ENCODE measurements at regions not wholly inside any gene's neighbourhood (a gene's known extent, or its start where the extent isn't known, plus 50 kb on each side); places are given as distances from the start of the nearest gene placed in this dataset.

DNA sequence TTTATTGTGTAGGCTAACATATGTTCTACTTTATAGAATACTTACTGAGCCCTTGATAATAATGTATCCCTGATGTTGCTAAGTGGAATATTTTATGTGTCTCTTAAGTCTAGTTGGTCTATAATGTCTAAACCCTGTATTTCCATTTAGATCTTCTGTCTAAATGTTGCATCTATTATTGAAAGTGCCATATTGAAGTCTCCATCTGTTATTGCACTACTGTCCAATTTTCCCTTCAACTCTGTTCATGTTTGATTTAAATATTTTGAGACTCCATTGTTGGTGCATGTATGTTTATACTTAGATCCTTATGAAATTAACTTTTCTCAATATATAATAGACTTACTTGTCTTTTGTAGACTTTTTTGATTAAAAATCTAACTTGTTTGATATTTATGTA lies 924.5 kb upstream of the KCND2 start:
- in situ Hi-C loops (cut with HindIII; ENCODE audit: low pct_ligation_motif_present, low pct_unique_long_range_greater_than_20kb, low sequenced_read_pairs): no loop called here
- no peak for DNase-seq

DNA sequence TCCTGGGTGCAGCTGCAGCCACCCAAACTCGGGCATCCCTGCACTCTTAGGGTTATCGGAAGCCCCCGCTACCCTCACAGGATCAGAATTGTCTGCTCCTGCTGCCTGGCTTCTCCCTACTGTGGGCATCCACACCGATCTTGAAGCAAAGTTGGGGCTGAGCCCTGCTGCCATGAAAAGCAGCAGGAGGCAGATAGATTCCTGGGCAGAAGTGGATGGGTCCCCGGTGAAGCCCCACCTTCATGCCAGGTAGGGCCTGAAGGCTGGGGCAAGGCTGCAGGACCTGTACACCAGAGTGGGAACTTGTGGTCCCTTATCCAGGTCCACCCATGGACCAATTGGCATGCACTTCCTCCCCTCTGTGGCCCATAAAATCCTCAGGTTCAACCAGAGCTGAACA lies 922.6 kb upstream of the KCND2 start:
- DNase-seq: no peak
- in situ Hi-C loops (cut with HindIII; ENCODE audit: low pct_ligation_motif_present, low pct_unique_long_range_greater_than_20kb, low sequenced_read_pairs): no loop called here

DNA sequence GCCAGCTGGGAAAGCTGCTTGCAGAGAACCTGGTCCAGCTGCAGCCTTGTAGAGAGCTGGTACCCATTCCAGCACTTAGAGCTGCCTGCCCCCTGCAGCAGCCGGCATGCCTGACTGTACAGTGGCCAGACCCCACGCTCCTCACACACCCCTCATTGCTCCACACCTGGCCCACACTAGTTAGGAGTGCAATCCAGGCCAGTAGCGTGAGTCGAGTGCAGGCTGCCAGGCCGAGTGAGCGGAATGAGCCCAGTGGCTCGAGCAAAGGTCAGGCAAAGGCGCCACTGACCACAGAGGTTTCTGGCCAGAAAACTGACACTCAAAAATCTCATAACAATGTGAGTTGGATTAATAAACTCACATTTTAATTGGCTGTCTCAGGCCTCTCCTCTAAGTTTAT lies 921.7 kb upstream of the KCND2 start:
- in situ Hi-C loops (cut with HindIII; ENCODE audit: low pct_ligation_motif_present, low pct_unique_long_range_greater_than_20kb, low sequenced_read_pairs): no loop called here

DNA sequence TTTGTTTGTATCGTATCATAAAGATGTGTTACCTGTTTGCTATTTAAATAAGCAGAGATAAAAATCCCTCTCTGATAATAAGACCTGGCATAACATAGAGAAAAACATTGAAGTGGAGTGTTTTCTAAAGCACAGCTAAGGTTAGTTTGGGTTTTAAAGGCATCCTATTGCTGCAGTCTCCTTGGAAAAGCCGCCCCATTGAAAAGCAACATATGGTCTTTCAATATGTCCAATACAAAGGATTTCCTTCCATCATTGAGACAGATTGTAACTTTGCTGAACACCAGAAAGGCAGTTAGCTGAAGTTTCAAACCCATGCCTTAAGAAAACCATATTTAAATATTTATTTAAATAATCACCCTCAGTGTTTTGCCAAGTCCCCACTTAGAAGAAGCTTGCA lies 898.5 kb upstream of the KCND2 start:
- in situ Hi-C loops (cut with HindIII; ENCODE audit: low pct_ligation_motif_present, low pct_unique_long_range_greater_than_20kb, low sequenced_read_pairs): no loop called here
- DNase-seq: no peak

More for the DNA sequence above, 921.7 kb upstream of the KCND2 start:
- DNase-seq: no peak

DNA sequence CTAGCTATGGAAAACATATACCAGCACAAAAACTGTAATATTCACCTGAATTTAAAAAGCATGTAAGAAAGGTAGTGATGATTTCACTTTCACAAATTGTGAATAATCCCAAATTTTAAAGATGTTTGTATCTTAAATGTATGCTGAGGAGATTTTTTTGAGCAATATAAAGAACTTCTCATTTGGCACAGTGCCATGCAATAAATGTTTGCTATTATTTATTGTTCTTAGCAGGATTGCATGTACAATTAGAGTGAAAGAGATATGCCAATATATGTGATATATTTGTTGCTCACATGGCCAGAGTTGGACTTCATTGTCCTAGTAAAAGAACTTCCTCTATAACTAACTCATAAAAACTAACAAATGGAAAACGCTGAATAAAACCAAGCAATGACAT lies 895.1 kb upstream of the KCND2 start:
- in situ Hi-C loops (cut with HindIII; ENCODE audit: low pct_ligation_motif_present, low pct_unique_long_range_greater_than_20kb, low sequenced_read_pairs): no loop called here
- no peak for DNase-seq

DNA sequence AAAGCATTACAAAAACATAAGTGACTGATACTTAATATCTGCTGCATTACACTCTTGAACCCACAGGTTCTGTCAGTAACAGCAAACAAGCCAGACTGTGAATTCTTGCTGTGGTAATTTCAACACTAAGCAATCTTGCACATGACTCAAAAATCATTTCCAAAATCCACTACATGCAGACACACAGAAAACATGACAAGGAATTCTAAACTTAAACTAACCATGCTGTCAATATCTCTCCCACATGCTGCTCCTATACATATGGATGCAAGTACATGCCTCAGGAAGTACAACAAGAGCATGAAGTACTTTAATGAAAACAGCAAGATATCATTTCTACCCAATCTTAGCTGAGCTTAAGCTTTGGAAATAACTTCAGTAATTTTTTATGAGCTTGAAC lies 890.2 kb upstream of the KCND2 start:
- in situ Hi-C loops (cut with HindIII; ENCODE audit: low pct_ligation_motif_present, low pct_unique_long_range_greater_than_20kb, low sequenced_read_pairs): no loop called here

DNA sequence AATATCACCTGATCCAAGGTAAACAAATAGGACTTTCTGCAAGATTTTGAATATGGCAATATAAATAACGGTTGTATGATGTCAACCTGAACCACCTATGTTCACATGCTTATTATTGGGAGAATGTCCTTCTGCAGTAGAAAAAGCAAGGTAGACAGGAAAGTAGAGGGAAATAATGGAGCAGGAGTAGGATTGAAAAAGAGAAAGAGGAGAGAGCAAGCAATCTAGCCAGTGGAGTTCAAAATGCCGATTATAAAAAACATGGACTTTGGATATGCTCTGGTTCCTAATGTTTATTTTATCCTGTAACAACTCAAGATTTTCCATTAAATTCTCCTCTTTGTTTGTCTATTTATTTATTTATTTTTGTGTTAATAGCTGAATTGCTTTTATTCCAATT lies 878.0 kb upstream of the KCND2 start:
- no peak for DNase-seq

More for the DNA sequence above, 890.2 kb upstream of the KCND2 start:
- DNase-seq: no peak

DNA sequence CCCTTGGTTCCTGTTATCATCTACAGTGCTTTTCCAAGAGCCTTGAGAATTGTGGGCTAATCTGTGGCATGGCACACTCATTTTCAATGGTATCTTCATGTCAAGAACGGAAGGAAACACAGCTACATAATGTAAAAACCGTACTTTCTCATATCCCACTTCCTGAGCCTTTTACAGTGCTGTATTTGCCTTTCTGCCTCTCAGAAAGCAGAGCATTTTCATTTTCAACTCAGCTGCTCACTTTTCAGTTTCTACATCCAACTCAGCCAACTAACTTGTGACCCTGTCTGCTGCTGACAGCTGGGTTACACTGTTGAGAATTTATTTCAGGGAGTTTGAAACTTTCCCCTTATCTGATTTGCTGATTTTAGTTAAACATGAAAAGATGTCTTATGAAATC lies 875.8 kb upstream of the KCND2 start:
- in situ Hi-C loops (cut with HindIII; ENCODE audit: low pct_ligation_motif_present, low pct_unique_long_range_greater_than_20kb, low sequenced_read_pairs): no loop called here
- DNase-seq: no peak

More for the DNA sequence above, 878.0 kb upstream of the KCND2 start:
- in situ Hi-C loops (cut with HindIII; ENCODE audit: low pct_ligation_motif_present, low pct_unique_long_range_greater_than_20kb, low sequenced_read_pairs): no loop called here

DNA sequence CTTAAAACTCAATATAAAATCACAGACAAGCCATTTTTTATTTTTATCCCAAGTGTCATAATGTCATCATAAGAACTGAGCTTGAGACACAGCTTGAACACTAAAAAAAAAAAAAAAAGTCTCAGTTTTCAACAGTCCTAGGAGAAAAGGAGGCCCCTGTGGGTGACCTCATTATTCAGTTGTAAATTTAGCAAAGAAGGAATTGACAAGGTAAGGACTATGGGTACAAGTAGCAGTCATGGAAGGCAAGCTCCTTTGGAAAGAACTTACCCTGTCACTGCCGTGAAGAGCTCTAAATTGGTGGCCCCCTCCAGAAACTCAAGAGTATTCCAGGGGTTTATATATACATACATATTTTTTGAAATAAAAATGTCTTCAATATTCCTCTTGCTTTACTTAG lies 864.4 kb upstream of the KCND2 start:
- no peak for DNase-seq
- in situ Hi-C loops (cut with HindIII; ENCODE audit: low pct_ligation_motif_present, low pct_unique_long_range_greater_than_20kb, low sequenced_read_pairs): no loop called here

DNA sequence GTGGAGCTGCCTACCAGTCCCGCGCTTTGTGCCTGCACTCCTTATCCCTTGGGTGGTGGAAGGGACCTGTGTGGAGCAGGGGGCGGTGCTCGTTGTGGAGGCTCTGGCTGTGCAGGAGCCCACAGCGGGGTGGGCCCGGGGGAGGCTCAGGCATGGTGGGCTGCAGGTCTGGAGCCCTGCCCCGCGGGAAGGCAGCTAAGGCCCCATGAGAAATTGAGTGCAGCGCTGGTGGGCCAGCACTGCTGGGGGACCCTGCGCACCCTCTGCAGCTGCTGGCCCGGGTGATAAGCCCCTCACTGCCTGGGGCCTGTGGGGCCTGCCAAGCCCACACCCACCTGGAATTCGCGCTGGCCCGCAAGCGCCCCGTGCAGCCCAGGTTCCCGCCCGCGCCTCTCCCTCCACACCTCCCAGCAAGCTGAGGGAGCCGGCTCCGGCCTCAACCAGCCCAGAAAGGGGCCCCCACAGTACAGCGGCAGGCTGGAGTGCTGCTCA lies 859.6 kb upstream of the KCND2 start:
- in situ Hi-C loops (cut with HindIII; ENCODE audit: low pct_ligation_motif_present, low pct_unique_long_range_greater_than_20kb, low sequenced_read_pairs): no loop called here
- DNase-seq: no peak

DNA sequence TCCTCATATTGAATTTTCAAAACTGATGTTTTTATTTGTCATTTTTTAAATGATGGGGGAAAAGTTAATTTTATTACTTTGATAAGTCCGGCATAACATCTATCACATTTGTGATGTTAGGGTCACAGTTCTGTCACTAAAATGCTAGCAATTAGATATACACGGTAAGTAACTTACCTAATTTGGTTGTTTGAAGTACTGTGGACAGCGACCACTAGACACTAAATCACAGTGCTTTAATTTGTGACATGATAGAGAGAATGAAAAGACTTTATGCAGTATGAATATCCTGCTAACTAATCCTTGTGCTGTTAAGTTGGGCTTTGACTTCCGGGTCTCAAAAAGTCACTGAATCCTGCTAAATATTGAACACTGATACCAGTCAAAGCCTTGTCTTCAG lies 857.3 kb upstream of the KCND2 start:
- DNase-seq: no peak
- in situ Hi-C loops (cut with HindIII; ENCODE audit: low pct_ligation_motif_present, low pct_unique_long_range_greater_than_20kb, low sequenced_read_pairs): no loop called here

DNA sequence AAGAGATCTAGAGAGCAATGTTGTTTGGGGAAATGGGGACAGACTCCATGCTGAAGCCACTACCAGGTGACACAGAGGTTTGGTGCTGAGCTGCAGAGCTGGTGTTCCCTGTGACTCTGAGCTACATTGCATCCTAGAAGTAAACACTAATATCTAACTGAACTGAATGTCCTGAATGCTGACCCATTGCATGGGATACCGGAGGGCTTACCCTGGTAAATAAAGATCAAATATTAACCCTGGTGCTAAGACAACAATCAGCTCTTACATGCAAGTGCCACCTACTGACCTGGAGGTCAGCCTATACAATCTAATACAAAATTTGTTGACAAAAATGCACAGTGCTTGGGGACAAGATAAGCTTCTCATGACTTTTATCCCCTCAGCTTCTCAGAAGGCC lies 851.3 kb upstream of the KCND2 start:
- in situ Hi-C loops (cut with HindIII; ENCODE audit: low pct_ligation_motif_present, low pct_unique_long_range_greater_than_20kb, low sequenced_read_pairs): no loop called here
- DNase-seq: no peak

DNA sequence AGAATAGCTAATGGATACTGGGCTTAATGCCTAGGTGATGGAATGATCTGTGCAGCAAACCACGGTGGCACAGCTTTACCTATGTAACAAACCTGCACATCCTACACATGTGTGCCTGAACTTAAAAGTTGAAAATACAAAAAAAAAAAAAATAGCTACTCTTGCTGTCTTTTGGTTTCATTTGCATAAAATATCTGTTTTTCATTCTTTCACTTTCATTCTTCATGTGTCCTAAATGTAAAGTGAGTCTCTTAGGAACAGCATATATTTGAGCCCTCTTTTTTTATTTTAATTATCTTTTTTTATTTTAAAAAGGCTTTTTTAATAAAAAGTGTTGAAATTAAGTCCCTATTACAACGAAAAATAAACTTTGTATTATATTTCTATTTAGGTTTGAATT lies 836.1 kb upstream of the KCND2 start:
- in situ Hi-C loops (cut with HindIII; ENCODE audit: low pct_ligation_motif_present, low pct_unique_long_range_greater_than_20kb, low sequenced_read_pairs): no loop called here
- DNase-seq: no peak

DNA sequence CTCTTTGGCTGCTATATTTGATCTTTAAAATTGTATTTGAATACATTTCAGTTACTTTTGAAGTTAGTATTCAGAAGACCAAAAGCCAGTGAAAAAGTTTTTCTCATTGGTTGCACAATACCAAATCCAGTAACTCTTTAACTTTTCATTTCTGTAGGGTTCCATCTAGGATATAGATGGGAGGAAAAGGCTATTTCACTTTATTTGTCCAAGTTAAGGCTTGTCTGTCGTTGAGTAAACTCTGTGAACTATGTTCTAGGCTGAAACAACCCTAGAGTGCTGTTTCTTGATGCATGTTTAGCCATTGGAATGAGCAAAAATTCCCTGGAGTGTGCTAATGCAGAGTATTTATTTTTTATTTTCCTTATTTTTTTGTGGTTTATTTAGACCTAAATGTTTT lies 834.7 kb upstream of the KCND2 start:
- in situ Hi-C loops (cut with HindIII; ENCODE audit: low pct_ligation_motif_present, low pct_unique_long_range_greater_than_20kb, low sequenced_read_pairs): no loop called here
- no peak for DNase-seq

DNA sequence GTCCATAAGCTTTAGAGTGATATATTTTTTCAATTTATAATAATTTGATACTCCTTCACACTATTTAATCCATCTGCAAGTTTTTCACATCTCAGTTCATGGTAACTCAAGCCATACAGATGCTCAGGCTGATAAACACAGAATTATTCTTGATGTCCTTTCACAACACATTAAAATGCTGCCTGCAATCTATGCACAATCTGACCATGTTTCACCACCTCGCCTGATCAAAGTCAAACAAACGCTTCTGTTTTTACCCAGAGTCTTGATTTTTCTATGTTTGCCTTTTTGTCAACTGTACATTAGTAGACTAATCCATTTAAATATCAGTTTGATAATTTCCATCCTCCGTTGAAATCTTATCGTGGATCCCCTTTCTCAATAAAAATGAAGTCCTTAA lies 833.8 kb upstream of the KCND2 start:
- in situ Hi-C loops (cut with HindIII; ENCODE audit: low pct_ligation_motif_present, low pct_unique_long_range_greater_than_20kb, low sequenced_read_pairs): no loop called here
- DNase-seq: no peak

DNA sequence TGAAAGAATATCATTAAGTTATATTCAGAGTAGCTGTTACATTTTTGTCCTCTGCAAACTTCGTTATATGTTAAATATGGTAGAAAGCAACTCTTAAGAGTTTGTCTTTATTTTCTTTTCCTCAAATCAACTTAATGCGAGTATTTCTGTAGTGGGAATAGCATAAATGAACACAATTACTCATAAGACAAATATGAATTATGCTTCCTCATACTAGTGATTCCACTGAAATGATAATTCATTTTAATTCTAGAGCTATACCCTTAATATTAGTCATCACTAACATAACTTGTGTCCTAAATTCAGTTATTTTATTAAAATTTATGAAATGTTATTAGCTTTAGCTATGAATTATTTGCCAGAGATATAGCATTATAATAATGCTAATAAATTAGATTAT lies 820.6 kb upstream of the KCND2 start:
- in situ Hi-C loops (cut with HindIII; ENCODE audit: low pct_ligation_motif_present, low pct_unique_long_range_greater_than_20kb, low sequenced_read_pairs): no loop called here

DNA sequence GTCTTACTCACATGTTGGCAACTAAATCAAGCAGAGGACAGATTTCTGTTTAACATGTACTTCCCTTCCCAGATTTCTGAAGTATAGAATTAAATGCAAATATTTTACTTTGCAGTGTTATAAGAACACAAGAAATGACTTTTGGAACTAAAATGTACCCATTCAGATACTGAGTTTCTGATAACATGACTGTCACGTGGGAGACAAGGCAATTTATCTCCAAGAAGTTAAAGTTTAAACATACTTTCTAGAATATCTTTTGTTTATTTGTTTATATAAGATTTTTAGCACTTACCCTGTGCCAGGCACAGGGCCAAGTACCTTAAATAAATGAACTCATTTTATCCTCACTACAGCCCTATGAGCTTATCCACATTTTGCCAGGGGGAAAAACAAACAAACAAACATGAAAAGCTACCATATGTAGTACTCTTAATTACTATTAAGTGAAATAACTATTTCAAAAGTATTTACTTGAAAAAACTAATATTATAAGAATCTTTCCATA lies 807.1 kb upstream of the KCND2 start:
- DNase-seq: no peak
- in situ Hi-C loops (cut with HindIII; ENCODE audit: low pct_ligation_motif_present, low pct_unique_long_range_greater_than_20kb, low sequenced_read_pairs): no loop called here

More for the DNA sequence above, 820.6 kb upstream of the KCND2 start:
- no peak for DNase-seq

DNA sequence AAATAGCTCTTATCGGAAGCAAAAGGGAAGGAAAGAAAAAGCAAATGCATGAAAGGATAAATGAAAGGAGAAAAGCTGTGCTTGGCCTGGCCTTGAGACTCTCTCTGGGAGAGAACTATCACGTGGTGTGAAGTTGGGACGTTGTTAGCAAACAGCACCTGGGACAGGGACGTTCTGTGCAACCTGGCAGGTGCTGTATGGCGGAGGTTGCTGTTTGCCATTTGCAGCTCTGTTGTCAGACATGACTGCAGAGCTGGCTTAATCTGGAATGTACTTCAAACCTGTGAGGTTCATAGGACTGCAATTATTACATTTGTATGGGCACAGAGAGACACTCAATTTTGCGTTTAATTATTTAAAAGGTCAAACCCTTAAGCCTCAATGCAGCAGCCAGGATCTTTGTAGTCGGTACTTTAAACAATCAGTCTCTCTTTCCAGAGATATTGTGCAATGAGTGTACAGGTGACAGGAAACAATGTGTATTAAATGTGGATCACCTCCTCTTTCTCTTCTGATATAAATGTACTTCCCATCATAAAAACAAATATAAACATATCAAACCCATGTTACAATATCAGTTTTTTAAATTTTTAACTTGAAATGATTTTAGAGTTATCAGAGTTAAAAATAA lies 800.5 kb upstream of the KCND2 start:
- in situ Hi-C loops (cut with HindIII; ENCODE audit: low pct_ligation_motif_present, low pct_unique_long_range_greater_than_20kb, low sequenced_read_pairs): no loop called here
- DNase-seq: no peak

DNA sequence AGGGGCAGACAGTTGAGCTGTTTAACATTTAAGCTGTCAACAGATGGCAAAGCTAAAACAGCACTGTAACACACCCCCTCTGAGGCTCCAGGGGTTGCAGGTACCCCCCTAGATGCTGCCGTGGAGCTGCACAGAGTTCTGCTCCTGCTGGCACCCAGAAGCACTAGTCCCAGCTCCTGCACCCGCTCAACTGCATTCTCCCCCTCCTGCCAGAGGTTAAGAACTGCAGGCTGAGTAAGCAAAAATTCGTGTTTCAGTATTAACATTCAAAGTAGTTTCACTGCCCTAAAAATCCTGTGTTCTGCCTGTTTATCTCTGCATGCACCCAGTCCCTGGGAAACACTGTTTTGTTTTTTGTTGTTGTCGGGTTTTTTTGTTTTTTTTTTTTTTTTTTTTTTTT lies 790.8 kb upstream of the KCND2 start:
- in situ Hi-C loops (cut with HindIII; ENCODE audit: low pct_ligation_motif_present, low pct_unique_long_range_greater_than_20kb, low sequenced_read_pairs): no loop called here
- peak; percentile 67 for DNase-seq

DNA sequence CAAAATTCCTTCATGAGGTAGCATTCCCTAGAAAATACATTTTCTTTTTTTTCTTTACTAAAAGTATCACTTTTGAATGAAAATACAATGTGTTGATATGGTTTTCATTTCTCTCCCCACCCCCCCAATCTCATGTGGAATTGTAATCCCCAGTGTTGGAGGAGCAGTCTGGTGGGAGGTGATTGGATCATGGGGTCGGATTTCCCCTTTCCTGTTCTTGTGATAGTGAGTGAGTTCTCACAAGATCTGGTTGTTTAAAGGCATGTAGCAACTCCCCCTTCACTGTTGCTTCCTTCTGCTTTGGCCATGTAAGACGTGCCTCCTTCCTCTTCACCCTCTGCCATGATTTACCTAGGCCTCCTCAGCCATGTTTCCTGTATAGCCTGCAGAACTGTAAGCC lies 790.3 kb upstream of the KCND2 start:
- DNase-seq: no peak
- in situ Hi-C loops (cut with HindIII; ENCODE audit: low pct_ligation_motif_present, low pct_unique_long_range_greater_than_20kb, low sequenced_read_pairs): no loop called here

DNA sequence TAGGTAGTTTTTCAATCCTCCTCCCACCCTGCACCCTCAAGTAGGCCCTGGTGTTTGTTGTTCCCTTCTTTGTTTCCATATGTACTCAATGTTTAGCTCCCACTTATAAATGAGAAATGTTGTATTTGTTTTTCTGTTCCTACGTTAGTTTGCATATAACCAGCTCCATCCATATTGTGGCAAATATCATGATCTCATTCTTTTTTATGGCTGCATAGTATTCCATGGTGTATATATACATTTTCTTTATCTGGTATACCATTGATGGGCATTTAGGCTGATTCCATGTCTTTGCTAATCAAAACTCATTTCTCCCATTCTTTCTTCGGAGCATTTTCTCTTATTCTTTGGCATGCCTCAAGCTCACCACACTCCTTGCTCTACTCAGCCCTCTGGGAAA lies 789.6 kb upstream of the KCND2 start:
- DNase-seq: no peak
- in situ Hi-C loops (cut with HindIII; ENCODE audit: low pct_ligation_motif_present, low pct_unique_long_range_greater_than_20kb, low sequenced_read_pairs): no loop called here

All from ACHN (cell line).